ENCODE measurements at regions not wholly inside any gene's neighbourhood (a gene's known extent, or its start where the extent isn't known, plus 50 kb on each side); places are given as distances from the start of the nearest gene placed in this dataset.
"Not testable (repeated sequence)": the region's sequence is repeated elsewhere in the genome, so short reads cannot be mapped to it uniquely, and the experiment has no call there.

DNA sequence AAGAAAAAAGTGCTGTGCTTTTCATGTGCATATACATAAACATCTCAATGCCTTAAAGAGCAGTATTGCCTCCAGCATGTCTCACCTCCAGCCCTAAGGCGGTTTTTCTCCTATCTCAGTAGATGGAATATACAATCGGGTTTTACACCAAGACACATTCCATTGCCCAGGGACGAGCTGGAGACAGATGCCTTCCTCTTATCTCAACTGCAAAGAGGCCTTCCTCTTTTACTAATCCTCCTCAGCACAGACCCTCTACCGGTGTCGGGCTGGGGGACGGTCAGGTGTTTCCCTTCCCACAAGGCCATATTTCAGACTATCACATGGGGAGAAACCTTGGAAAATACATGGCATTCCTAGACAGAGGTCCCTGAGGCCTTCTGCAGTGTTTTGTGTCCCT, 385.3 kb downstream of the AMY1C start:
- intact Hi-C loops (cut with DNase I); DNase-seq: not testable (repeated sequence)

DNA sequence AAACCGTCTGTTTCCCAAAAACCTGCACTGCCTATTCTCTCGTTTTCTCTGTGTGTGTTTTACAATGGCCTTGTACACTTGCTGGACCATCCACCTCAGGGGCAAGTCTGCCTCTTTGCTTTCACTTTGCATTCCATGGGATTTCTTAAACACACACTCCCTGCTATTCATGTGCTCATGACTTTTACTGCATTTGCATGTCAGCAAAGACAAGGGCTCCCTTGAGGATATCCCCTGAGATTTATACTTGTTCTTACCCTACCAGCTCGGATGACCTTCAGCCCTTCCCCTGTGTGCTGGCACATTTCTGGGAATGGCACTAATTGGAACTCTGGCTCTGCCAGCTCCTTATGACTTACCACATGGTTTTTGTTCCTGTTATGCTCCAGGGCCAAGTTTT, 386.9 kb downstream of the AMY1C start:
- intact Hi-C loops (cut with DNase I): no loop called here

DNA sequence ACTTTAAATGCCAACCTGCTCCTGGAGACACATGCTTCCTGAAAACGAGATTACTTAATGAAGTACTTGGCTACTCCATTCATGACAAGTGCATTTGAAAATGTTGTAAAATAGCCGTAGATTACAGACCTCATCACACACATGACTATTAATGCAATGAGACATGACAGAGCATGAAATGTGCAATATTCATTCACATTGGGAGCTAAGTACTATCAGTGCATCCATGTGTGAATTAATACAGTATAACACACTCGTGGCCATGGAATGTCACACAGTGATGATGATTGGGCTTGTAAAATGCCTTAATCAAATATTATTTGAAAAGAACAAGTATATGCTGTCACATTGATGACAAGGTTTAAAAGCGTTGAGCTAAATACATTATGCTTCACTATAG, 407.0 kb downstream of the AMY1C start:
- DNase-seq: no peak
- intact Hi-C loops (cut with DNase I): no loop called here

More for the DNA sequence above, 386.9 kb downstream of the AMY1C start:
- no peak for DNase-seq

DNA sequence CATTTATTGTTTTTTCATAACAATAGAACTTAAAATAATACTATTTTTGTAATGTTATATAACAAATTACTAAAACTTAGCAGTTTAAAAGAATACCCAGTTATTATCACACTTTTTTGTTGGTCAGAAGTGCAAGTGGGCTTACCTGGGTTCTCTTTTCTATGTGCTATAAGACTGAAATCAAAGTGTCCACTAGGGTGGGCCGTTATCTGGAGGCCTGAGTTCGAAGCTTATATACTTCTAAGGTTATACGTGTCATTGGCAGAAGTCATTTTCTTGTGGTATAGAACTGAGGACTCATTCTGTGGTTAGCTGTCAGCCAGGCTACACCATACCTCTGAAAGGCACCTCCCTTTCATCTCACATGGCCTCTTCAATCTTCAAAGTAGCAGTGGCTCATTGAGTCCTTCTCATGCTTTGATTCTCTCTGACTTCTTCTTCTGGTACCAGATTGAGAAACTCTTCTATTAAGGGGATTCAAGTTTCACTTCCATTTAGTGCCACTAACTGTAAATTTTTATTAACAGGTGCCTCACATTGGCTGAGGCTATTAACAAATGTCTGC, 414.3 kb downstream of the AMY1C start:
- DNase-seq: no peak
- intact Hi-C loops (cut with DNase I): no loop called here

DNA sequence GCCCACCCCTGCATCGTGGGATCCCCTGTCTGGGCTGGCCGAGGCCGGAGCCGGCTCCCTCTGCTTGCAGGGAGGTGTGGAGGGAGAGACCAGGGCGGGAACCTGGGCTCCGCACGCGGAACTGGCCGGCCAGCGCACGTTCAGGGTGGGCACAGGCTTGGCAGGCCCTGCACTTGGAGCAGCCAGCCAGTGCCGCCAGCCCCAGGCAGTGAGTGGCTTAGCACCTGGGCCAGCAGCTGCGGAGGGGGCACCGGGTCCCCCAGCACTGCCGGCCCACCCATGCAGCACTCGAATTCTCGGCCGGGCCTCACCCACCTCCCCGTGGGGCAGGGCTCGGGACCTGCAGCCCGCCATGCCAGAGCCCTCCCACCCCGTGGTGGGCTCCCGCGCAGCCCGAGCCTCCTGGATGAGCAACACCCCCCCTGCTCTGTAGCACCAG, 422.6 kb downstream of the AMY1C start:
- intact Hi-C loops (cut with DNase I): no loop called here
- DNase-seq: peak in 3 of 10 donors; percentile 67 to 73 (median 69)

DNA sequence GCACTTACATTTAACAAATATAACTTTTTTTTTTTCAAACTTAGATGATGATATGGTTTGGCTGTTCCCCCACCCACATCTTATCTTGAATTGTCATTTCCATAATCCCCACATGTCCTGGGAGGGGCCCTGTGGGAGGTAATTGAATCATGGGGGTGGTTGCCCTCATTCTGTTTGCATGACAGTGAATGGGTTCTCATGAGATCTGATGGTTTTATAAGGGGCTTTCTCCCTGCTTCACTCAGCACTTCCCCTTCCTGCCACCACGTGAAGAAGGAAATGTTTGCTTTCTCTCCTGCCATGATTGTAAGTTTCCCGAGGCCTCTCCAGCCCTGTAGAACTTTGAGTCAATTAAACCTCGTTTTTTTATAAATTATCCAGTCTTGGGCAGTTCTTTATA, 432.6 kb downstream of the AMY1C start:
- no peak for DNase-seq
- intact Hi-C loops (cut with DNase I): no loop called here

DNA sequence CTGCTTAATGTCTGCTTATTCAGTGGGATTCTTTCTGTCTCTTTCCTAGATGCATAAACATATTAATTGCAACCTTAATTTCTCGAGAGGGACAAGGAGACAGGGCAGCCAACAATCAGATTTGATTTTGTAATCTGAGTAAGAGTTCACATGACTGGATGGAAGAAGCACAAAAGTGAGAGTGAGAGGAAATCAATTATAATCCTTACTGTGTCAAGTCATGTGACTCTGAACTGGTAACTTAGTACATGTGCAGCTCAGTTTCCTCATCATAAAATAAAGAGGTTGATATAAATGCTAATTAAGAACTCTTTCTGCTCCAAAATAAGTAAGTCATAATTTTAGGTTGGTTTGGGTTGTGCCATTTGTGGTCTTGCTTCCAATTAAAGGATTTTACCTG, 439.5 kb downstream of the AMY1C start:
- intact Hi-C loops (cut with DNase I): no loop called here
- DNase-seq: no peak

DNA sequence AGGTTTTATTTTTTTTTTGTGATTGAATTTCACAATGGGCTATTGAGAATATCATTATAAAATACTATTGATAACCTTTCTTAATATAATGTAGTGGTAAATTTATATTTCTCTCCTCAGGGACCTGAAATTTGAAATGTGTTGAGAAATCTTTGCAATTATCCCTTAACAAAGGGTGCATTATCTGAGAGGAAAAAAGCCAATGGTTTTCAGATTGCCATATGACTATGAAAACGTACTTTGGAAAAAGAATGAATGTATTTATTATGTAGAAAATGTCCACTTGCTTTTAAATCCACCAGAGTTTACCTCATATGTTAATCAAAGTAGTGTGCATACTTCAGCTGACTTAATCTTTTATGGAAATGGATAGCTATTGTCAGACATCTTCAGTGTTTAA, 441.1 kb downstream of the AMY1C start:
- no peak for DNase-seq
- intact Hi-C loops (cut with DNase I): no loop called here

DNA sequence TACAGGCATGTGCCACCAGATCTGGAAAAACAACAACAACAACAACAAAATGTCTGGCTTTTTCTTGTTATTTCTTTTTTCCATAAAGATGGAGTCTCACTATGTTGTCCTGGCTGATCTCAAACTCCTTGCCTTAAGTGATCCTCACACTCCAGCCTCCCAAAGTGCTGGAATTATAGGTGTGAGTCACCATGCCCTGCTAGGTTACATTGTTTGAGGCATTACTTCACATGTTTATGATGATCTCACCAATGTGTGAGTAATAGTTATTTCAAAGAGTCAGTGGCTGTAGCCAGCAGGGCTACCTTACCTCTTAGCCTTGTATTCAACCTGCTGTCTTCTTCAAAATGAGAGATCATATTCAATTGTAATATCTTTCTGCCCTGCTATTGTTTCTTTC, 445.7 kb downstream of the AMY1C start:
- no peak for DNase-seq
- intact Hi-C loops (cut with DNase I): no loop called here

DNA sequence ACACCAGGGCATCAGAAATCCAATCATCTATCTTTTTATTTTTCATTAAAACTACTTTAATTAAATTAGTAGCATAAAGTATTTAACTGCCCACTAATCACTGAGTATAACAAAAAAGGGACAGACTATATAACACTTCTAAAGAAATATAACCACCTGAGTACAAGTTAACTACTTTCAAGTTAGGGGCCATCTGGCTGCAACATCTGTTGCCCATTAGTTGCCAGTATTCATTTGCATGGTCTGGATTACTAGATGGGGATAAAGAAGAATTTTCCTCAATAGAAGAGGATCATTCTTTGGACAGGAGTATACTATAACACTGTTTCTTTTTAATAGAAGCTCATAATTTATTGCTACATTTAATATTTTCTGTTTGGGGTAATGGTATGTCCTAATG, 446.4 kb downstream of the AMY1C start:
- DNase-seq: no peak

DNA sequence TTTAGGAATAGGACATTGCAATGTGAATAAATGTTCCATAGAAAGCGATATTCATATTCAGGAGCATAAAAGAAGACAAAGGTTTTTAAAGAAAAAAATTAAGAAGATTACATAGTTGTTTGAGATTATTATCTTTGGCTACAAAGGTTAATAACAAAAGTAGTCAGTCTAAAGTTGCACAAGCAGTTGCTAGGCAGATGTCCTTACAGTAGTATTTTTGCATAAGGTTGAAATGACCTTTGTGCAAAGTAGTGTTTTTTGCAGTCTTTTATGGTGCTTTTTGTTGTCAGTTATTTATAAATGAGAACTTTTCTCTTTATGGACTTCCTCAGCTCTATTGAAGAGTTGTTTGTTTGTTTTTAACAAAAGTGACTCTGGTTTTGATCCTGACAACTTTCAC, 447.8 kb downstream of the AMY1C start:
- no peak for DNase-seq
- intact Hi-C loops (cut with DNase I): no loop called here

More for the DNA sequence above, 446.4 kb downstream of the AMY1C start:
- intact Hi-C loops (cut with DNase I): no loop called here

DNA sequence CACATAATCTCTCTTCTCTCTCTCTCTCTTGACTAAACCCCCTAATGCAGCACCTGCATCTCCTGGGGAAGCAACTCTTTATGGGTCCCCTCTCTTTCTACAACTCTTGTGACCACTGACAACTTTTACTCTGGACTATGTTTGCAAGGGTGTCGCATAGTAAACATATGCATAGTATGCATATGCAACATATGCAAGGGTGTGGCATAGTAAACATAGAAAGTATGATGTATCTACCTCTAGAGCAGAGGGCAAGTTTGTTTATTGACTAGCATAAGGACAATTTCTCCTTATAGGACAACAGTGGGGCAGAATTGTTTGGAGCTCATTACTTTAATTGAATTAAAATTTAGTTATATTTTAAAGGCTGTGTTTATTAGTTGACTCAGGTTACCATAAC, 462.5 kb downstream of the AMY1C start:
- intact Hi-C loops (cut with DNase I): no loop called here
- no peak for DNase-seq

DNA sequence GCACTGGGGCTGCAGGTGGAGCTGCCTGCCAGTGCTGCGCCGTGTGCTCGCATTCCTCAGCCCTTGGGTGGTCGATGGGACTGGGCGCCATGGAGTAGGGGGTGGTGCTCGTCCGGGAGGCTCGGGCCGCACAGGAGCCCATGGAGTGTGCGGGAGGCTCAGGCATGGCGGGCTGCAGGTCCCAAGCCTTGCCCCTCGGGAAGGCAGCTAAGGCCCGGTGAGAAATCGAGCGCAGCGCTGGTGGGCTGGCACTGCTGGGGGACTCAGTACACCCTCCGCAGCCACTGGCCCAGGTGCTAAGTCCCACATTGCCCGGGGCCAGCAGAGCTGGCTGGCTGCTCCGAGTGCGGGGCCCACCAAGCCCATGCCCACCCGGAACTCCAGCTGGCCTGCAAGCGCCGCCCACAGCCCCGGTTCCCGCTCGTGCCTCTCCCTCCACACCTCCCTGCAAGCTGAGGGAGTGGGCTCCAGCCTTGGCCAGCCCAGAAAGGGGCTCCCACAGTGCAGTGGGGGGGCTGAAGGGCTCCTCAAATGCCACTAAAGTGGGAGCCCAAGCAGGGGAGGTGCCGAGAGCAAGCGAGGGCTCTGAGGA, 467.8 kb downstream of the AMY1C start:
- DNase-seq: peak in 1 of 10 donors; percentile 63

DNA sequence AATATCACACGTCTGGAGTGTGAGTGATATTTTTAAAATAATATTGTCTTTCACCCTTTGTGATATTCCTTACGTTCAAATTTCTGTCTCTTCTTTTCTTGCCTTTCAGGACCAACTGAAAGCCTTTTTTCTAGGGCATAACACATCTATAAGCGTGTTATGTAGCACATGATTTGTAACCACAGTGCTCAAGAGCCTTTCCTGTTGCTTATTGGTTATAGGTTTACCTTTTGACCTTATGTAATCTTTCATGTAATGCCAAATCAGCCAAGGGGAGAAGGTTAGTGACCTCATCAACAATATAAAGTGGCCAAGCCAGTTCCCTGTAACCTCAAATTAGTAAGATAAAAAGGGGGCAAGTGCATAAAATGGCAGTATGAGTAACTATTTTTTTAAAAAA, 480.2 kb downstream of the AMY1C start:
- intact Hi-C loops (cut with DNase I): no loop called here
- no peak for DNase-seq

More for the DNA sequence above, 467.8 kb downstream of the AMY1C start:
- intact Hi-C loops (cut with DNase I): not testable (repeated sequence)

DNA sequence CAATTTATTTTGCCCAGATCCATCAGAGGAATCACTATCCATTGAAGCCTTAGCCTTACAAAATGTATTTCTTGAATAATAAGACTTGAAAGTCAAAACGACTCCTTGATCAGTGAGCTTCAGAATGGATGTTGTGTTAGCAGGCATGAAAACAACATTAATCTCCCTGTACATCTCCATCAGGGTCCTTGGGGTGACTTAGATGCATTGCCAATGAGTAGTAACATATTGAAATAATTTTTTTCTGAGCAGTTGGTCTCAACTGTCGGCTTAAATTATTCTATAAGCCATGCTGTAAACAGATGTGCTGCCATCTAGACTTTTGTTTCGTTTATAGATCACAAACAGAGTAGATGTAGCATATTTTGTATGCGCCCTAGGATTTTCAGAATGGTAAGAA, 482.0 kb downstream of the AMY1C start:
- intact Hi-C loops (cut with DNase I): no loop called here
- DNase-seq: no peak

DNA sequence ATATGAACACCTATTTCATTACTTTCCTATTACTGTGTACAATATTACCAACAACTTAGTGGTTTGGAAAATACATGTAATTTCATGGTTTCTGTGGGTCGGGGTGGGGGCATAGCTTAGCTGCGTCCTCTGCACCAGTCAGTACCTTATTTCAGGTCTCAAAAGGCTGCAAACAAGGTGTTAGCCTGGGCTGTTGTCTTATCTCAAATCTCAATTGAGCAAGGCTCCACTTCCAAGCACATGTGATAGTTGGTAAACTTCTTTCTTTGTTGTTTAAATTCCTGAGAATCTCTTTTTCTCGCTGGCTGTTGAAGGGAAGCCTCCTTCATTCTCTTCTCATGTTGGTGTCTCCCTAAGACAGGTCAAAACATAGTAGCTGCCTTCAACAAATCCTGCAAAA, 485.4 kb downstream of the AMY1C start:
- intact Hi-C loops (cut with DNase I): no loop called here

DNA sequence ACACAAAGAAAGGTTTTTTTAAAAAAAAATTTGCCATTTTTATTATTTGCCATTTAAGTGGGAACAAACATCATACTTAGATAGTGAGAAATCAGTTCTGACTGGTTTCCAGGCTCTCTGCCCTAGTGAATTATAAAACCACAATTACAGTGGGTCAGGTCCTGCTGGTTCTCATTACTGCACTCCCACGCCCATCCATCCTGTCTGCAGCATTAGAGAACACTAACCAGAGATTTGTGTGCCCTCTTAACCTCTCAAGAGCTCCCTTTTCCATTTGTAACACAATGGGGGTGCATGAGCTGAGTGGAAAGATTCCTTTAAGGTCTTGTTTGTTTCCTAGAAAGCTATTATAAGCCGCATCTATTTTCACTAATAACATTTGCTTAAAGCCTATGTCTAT, 489.3 kb downstream of the AMY1C start:
- DNase-seq: no peak
- intact Hi-C loops (cut with DNase I): no loop called here

More for the DNA sequence above, 485.4 kb downstream of the AMY1C start:
- DNase-seq: no peak

DNA sequence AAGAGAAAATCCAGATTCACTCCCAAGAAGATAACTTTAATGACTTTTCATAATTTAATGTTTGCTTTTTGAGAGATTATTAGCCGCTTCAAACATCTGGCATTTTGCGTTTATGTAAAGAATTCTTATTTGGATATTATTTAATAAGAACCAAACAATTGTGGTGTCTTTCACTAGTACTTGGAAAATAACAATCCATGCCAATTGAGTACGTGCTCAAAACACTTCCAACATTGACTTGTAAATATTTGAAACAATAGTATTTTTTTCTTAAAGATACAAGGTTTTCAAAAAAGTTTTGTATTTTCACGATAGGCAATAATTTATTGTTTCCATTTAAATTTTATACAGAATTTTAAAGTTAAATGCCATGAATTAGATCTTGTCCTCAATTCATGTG, 498.7 kb downstream of the AMY1C start:
- intact Hi-C loops (cut with DNase I): no loop called here
- DNase-seq: no peak

DNA sequence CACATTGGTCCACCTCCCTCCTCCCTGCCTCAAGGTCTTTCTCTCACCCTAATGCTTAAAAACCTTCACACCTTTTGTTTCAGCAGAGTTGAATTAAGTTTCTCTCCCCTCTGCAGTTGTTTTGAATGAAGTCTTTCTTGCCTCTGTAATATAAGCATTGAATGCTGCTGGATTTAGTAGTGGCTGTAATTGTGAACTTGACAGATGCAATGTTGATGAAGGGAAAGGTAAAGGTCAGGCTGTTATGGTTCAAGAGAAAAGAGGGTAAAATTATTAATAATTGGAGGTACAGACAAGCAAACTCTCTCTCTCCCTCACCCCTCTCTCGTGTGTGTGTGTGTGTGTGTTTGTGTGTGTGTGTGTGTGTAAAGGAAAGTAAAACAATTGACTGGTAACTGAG, 509.8 kb downstream of the AMY1C start:
- DNase-seq: no peak
- intact Hi-C loops (cut with DNase I): no loop called here

DNA sequence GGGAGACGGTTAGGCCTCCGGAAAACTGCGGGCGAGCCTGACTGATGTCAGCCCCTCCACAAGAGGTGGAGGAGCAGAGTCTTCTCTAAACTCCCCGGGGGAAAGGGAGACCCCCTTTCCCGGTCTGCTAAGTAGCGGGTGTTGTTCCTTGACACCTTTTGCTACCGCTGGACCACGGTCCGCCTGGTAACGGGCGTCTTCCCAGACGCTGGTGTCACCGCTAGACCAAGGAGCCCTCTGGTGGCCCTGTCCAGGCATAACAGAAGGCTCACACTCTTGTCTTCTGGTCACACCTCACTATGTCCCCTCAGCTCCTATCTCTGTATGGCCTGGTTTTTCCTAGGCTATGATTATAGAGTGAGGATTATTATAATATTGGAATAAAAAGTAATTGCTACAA, 513.4 kb downstream of the AMY1C start:
- DNase-seq; intact Hi-C loops (cut with DNase I): not testable (repeated sequence)

DNA sequence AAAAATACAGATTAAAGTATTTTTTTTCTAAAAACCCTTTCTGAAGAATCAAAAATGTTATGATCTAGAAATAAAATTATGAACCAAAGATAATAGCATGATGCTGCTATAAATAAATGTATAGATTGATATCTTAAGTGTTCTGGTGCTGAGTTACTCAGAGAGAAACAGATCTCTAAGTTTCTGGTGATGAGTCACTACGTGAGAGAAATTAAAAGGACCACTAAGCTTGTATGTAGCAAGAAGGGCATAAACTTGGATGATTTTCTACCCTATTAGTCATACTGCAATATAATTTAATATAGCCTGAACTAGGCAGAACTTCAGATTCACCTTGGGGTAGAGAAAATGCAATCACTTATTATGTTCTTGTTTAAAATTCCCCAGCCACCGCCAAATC, 514.8 kb downstream of the AMY1C start:
- intact Hi-C loops (cut with DNase I): no loop called here
- DNase-seq: no peak

DNA sequence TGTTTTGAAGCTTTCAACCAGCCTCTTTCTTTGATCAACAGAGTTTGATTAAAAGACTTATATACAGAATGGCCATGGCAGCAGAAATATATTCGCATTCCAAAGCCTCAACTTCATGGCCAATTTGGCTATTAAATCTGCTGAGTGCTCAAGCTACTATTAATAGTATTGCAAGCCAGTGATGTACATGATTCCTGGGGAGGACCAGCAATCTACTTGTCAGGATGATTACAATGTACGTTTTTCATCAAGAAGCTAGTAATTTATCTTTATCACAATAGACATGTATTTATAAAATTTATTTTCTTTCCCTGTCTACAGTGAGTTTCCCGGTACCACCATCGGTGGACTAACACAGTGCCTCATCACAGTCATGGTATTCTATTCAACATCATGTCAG, 515.5 kb downstream of the AMY1C start:
- no peak for DNase-seq
- intact Hi-C loops (cut with DNase I): no loop called here

DNA sequence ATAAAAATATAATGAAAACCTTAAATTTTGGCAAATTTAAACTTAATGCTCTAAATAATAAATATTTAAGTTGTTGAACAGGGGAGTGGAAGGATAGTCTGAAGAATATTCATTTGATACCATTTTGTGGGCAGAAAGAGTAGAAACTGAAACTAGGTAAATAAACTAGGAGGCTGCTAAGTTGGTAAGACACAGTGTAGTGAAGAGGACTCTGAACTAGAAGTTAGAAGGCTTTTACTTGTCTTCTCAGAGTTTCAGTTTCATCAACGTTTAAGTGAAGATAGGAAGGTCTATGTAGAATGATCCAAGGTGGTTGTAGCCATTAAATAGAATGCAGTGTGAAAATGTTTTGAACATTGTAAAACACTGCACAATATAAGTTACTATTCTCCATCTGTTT, 516.9 kb downstream of the AMY1C start:
- intact Hi-C loops (cut with DNase I): no loop called here
- no peak for DNase-seq

Data from posterior cingulate gyrus (tissue), 11 donors.